IMR-90 (cell line): ENCODE measurements at regions not wholly inside any gene's neighbourhood (a gene's known extent, or its start where the extent isn't known, plus 50 kb on each side); places are given as distances from the start of the nearest gene placed in this dataset.

Experiments used
- ATAC-seq: fragments of 200-7000 bp; cut with Tn5 transposase; 2 replicates; pipeline ENCODE4 v1.9.1; 2020; ENCODE audit warnings: low read depth, mild to moderate bottlenecking, moderate library complexity
- BruUV-seq: library from RNA; stranded (reverse); fragments of 400-500 nt; replicated peaks from 2 replicates; lab custom pipeline; 2021; lab: Mats Ljungman, UMichigan
- CTCF ChIA-PET: fragments of 300-600 bp; formaldehyde crosslinking; extraction: SDS; loops from one replicate; lab custom pipeline; 2021; ENCODE audit warnings: antibody characterized with exemption; lab: Yijun Ruan, JAX
- POLR2A ChIA-PET: fragments of 300-600 bp; sonication (Branson Sonifier 250); formaldehyde crosslinking; loops from one replicate; lab custom pipeline; 2022; ENCODE audit warnings: antibody characterized with exemption; ENCODE audit not compliant: unreplicated experiment; lab: Charles Lee
- DNase-seq: peaks from one replicate; pipeline ENCODE4 v3.0.0; 2013
- H2AFZ ChIP-seq: replicated peaks from 2 replicates; pipeline ENCODE3; 2013; ENCODE audit warnings: low read length, mild to moderate bottlenecking; ENCODE audit not compliant: poor library complexity
- H2AK5ac ChIP-seq: 2 replicates; pipeline ENCODE4 v1.6.1; 2013; ENCODE audit warnings: low read depth, low read length, inconsistent platforms
- H2AK9ac ChIP-seq: replicated peaks from 2 replicates; pipeline ENCODE3; 2013; ENCODE audit warnings: mild to moderate bottlenecking, low read depth, low read length, moderate library complexity; ENCODE audit not compliant: poor library complexity
- H2BK120ac ChIP-seq: 2 replicates; pipeline ENCODE4 v1.6.1; 2013; ENCODE audit warnings: low read depth, low read length, inconsistent platforms
- H2BK15ac ChIP-seq: 3 replicates; pipeline ENCODE4 v1.6.1; 2013; ENCODE audit warnings: low read depth, low read length, inconsistent platforms
- H2BK20ac ChIP-seq: 2 replicates; pipeline ENCODE4 v1.6.1; 2013; ENCODE audit warnings: low read depth, mild to moderate bottlenecking, inconsistent platforms, low read length, moderate library complexity
- H2BK5ac ChIP-seq: 2 replicates; pipeline ENCODE4 v1.6.1; 2013; ENCODE audit warnings: mild to moderate bottlenecking, low read depth, low read length, inconsistent platforms; ENCODE audit not compliant: poor library complexity, severe bottlenecking
- H3K14ac ChIP-seq: replicated peaks from 2 replicates; pipeline ENCODE4 v1.6.1; 2013; ENCODE audit warnings: low read depth, low read length, inconsistent platforms
- H3K18ac ChIP-seq: 2 replicates; pipeline ENCODE4 v1.6.1; 2013; ENCODE audit warnings: low read depth, low read length, control low read depth
- H3K23ac ChIP-seq: 2 replicates; pipeline ENCODE4 v1.6.1; 2013; ENCODE audit warnings: low read depth, low read length, inconsistent platforms
- H3K27ac ChIP-seq: 2 replicates; pipeline ENCODE4 v1.5.1; 2013; ENCODE audit warnings: mild to moderate bottlenecking, control low read depth, low read length; ENCODE audit not compliant: insufficient read depth
- H3K27me3 ChIP-seq: 2 replicates; pipeline ENCODE4 v1.6.1; 2013; ENCODE audit warnings: low read length; ENCODE audit not compliant: control insufficient read depth, insufficient read depth
- H3K36me3 ChIP-seq: 2 replicates; pipeline ENCODE4 v1.6.1; 2013; ENCODE audit warnings: low read length, mixed read lengths; ENCODE audit not compliant: control insufficient read depth, insufficient read depth
- H3K4ac ChIP-seq: 2 replicates; pipeline ENCODE4 v1.6.1; 2013; ENCODE audit warnings: low read depth, low read length, inconsistent platforms
- H3K4me1 ChIP-seq: 2 replicates; pipeline ENCODE4 v1.6.1; 2013; ENCODE audit warnings: low read length, mixed read lengths; ENCODE audit not compliant: control insufficient read depth, insufficient read depth
- H3K4me2 ChIP-seq: 2 replicates; pipeline ENCODE4 v1.6.1; 2013; ENCODE audit warnings: low read depth, mild to moderate bottlenecking, control low read depth, low read length, moderate library complexity
- H3K4me3 ChIP-seq: 2 replicates; pipeline ENCODE4 v1.5.1; 2013; ENCODE audit warnings: low read depth, mild to moderate bottlenecking, control low read depth, low read length, moderate library complexity; ENCODE audit not compliant: insufficient read depth
- H3K56ac ChIP-seq: 2 replicates; pipeline ENCODE4 v1.6.1; 2013; ENCODE audit warnings: low read length, inconsistent platforms; ENCODE audit not compliant: insufficient read depth; ENCODE audit errors: extremely low read depth
- H3K79me1 ChIP-seq, 2 experiments: 2 replicates each; pipeline ENCODE4 v1.6.1; 2013; ENCODE audit warnings: low read length in 2 of 2, inconsistent platforms in 1 of 2, low read depth in 1 of 2
- H3K9ac ChIP-seq: 2 replicates; pipeline ENCODE4 v1.6.1; 2013; ENCODE audit warnings: low read depth, low read length, control low read depth
- H3K9me1 ChIP-seq: 2 replicates; pipeline ENCODE4 v1.6.1; 2013; ENCODE audit warnings: low read length, inconsistent platforms; ENCODE audit not compliant: insufficient read depth
- H3K9me3 ChIP-seq: 2 replicates; pipeline ENCODE4 v1.6.1; 2013; ENCODE audit warnings: low read length; ENCODE audit not compliant: control insufficient read depth, insufficient read depth
- H4K20me1 ChIP-seq: 2 replicates; pipeline ENCODE4 v1.6.1; 2013; ENCODE audit warnings: low read length, inconsistent platforms; ENCODE audit not compliant: insufficient read depth
- H4K5ac ChIP-seq: 2 replicates; pipeline ENCODE4 v1.6.1; 2013; ENCODE audit warnings: mild to moderate bottlenecking, low read depth, low read length, control low read depth
- H4K8ac ChIP-seq, 2 experiments: 2 replicates each; pipeline ENCODE4 v1.6.1; 2013; ENCODE audit warnings: low read depth in 2 of 2, low read length in 2 of 2, control low read depth in 1 of 2, inconsistent platforms in 1 of 2
- H4K91ac ChIP-seq: 2 replicates; pipeline ENCODE4 v1.6.1; 2013; ENCODE audit warnings: low read depth, low read length, inconsistent platforms; ENCODE audit not compliant: insufficient read depth
- BHLHE40 ChIP-seq: fragments of 150-350 bp; IDR thresholded peaks from 2 replicates; pipeline ENCODE4 v1.6.1; 2016; ENCODE audit warnings: mild to moderate bottlenecking, low read depth, low read length
- CEBPB ChIP-seq: IDR thresholded peaks from 2 replicates; pipeline ENCODE4 v1.6.1; 2012; ENCODE audit warnings: low read depth, low read length, improper control_type of control experiment
- CHD1 ChIP-seq: IDR thresholded peaks from 2 replicates; pipeline ENCODE4 v1.6.1; 2012; ENCODE audit warnings: low read depth, low read length, improper control_type of control experiment
- CTCF ChIP-seq: conservative IDR thresholded peaks from 2 replicates; pipeline ENCODE4 v1.5.1; 2012; ENCODE audit warnings: mild to moderate bottlenecking, low read depth, low read length, improper control_type of control experiment
- FOS ChIP-seq: fragments of 150-350 bp; IDR thresholded peaks from 2 replicates; pipeline ENCODE4 v1.6.1; 2016; ENCODE audit warnings: low read depth, low read length
- MAFK ChIP-seq: IDR thresholded peaks from 2 replicates; pipeline ENCODE4 v1.6.1; 2012; ENCODE audit warnings: low read depth, low read length, improper control_type of control experiment
- MXI1 ChIP-seq: IDR thresholded peaks from 2 replicates; pipeline ENCODE4 v1.6.1; 2012; ENCODE audit warnings: low read depth, mild to moderate bottlenecking, low read length, moderate library complexity, borderline replicate concordance
- POLR2A ChIP-seq: IDR thresholded peaks from 2 replicates; pipeline ENCODE4 v1.6.1; 2012; ENCODE audit warnings: mild to moderate bottlenecking, low read depth, low read length
- RAD21 ChIP-seq: IDR thresholded peaks from 2 replicates; pipeline ENCODE4 v1.6.1; 2012; ENCODE audit warnings: low read length, improper control_type of control experiment
- RCOR1 ChIP-seq: IDR thresholded peaks from 2 replicates; pipeline ENCODE4 v1.6.1; 2012; ENCODE audit warnings: mild to moderate bottlenecking, low read length, improper control_type of control experiment; ENCODE audit not compliant: insufficient replicate concordance
- RFX5 ChIP-seq: IDR thresholded peaks from 2 replicates; pipeline ENCODE4 v1.8.0; 2012; ENCODE audit warnings: low read depth, mild to moderate bottlenecking, low read length, moderate library complexity
- SMC3 ChIP-seq: fragments of 150-350 bp; IDR thresholded peaks from 2 replicates; pipeline ENCODE4 v1.6.1; 2016; ENCODE audit warnings: low read depth, mild to moderate bottlenecking, antibody characterized with exemption, low read length, moderate library complexity
- WGBS, 2 experiments: methylation state at CpG; one replicate each; pipeline versions ENCODE4 v1.1.5 to v1.1.7; 2013; ENCODE audit warnings: missing lambda C conversion rate in 2 of 2; ENCODE audit not compliant: insufficient read length in 1 of 2; ENCODE audit errors: extremely low coverage in 2 of 2; 5-methylcytosine and 5-hydroxymethylcytosine counted together
- dilution Hi-C: fragments of 300-500 bp; cut with HindIII; formaldehyde crosslinking; loops from one replicate; pipeline ENCODE4 v1.14.3; 2018; ENCODE audit warnings: low sequenced_read_pairs; ENCODE audit not compliant: unreplicated experiment
- in situ Hi-C: fragments of 300-500 bp; cut with MboI; formaldehyde crosslinking; loops from 3 replicates; pipeline ENCODE4 v1.14.3; 2019; ENCODE audit warnings: low sequenced_read_pairs, inconsistent platforms, mixed read lengths
- intact Hi-C: fragments of 100-400 bp; cut with micrococcal nuclease; formaldehyde crosslinking; loops from 2 replicates; pipeline ENCODE4 v1.10.0; 2022
- TF ChIP-seq, protein P1 (sequence below): fragments of 150-350 bp; IDR thresholded peaks from 2 replicates; pipeline ENCODE4 v1.6.1; 2016; ENCODE audit warnings: low read depth, mild to moderate bottlenecking, low read length, moderate library complexity, borderline replicate concordance
- TF ChIP-seq, protein P2 (sequence below): fragments of 150-350 bp; IDR thresholded peaks from 2 replicates; pipeline ENCODE4 v1.6.1; 2017; ENCODE audit warnings: mild to moderate bottlenecking, antibody characterized with exemption, low read length, low read depth

DNA sequence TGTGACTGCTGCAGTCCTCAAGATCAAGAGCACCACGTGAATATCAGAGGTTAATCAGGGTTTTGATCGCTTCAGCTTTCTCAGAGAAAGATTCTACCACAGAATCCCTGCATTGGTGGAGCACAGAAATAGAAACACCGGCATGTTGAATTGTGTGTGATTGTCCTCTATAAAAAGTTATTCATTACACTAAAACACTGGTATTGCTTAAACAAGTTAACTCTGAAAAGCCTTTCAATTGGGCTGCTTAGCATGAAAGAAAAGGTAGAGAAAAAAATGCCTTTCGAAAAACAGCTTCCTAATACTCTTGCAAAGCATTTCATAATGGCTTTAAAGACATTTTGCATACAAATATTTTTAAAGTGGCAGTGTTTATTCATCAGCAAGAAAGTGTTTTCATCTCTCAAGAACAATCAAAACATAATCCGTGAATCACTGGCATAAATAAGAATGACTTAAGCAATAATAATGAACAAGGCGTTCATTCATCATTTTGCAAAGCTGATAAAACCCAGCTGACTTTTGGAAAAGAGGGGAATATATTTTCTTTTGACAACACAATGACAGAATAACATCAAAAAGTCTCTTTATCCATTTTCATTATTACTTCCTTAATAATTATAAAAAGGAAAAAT lies 61.1 kb downstream of the HELT start:
- H3K18ac ChIP-seq: no peak overlapping the region
- H2AK9ac ChIP-seq: no peak overlapping the region
- H2AFZ ChIP-seq: no peak overlapping the region
- no peak overlapping the region for H2AK5ac ChIP-seq
- H2BK15ac ChIP-seq: no peak overlapping the region
- no peak overlapping the region for H2BK5ac ChIP-seq
- peaks cover 16% of the 10 kb centered on the region for H3K27me3 ChIP-seq
- H3K27ac ChIP-seq: no peak overlapping the region
- H2BK120ac ChIP-seq: no peak overlapping the region
- H3K9me3 ChIP-seq: no peaks in the 10 kb centered on the region
- H4K5ac ChIP-seq: no peak overlapping the region
- no peaks in the 10 kb centered on the region for H3K4me1 ChIP-seq
- no peak overlapping the region for H3K4ac ChIP-seq
- BruUV-seq: no TSS peak
- DNase-seq (no peak), ATAC-seq (no peak)
- H3K36me3 ChIP-seq: no peaks in the 10 kb centered on the region
- H3K4me2 ChIP-seq: no peak overlapping the region
- H3K4me3 ChIP-seq: no peak overlapping the region
- H2BK20ac ChIP-seq: no peak overlapping the region
- WGBS, 2 experiments: no CpG with 5 or more reads among the region's 6 CpGs
- in situ Hi-C loops: no loop called here
- intact Hi-C loops: no loop called here
- H4K8ac ChIP-seq: no peak overlapping the region
- no peaks in the 10 kb centered on the region for H3K9me1 ChIP-seq
- TF ChIP-seq RFX5: no peak
- TF ChIP-seq, protein P1, sequence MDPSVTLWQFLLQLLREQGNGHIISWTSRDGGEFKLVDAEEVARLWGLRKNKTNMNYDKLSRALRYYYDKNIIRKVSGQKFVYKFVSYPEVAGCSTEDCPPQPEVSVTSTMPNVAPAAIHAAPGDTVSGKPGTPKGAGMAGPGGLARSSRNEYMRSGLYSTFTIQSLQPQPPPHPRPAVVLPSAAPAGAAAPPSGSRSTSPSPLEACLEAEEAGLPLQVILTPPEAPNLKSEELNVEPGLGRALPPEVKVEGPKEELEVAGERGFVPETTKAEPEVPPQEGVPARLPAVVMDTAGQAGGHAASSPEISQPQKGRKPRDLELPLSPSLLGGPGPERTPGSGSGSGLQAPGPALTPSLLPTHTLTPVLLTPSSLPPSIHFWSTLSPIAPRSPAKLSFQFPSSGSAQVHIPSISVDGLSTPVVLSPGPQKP: no peak
- TF ChIP-seq SMC3: no peak
- TF ChIP-seq CEBPB: no peak
- TF ChIP-seq RAD21: no peak
- no peak for TF ChIP-seq MXI1
- TF ChIP-seq BHLHE40: no peak
- TF ChIP-seq CTCF: no peak
- TF ChIP-seq MAFK: no peak
- TF ChIP-seq POLR2A: no peak
- TF ChIP-seq RCOR1: no peak
- TF ChIP-seq, protein P2, sequence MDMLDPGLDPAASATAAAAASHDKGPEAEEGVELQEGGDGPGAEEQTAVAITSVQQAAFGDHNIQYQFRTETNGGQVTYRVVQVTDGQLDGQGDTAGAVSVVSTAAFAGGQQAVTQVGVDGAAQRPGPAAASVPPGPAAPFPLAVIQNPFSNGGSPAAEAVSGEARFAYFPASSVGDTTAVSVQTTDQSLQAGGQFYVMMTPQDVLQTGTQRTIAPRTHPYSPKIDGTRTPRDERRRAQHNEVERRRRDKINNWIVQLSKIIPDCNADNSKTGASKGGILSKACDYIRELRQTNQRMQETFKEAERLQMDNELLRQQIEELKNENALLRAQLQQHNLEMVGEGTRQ: no peak
- no peak for TF ChIP-seq CHD1
- no peak for TF ChIP-seq FOS
- ChIA-PET CTCF (interaction anchor here (0.6 kb wide), 1 partner anchor 583 kb away, joined by 3 read pairs; no protein-coding TSS in a partner anchor), POLR2A (no interaction called here)
- H3K79me1 ChIP-seq: no peaks in the 10 kb centered on the region
- H4K91ac ChIP-seq: no peak overlapping the region
- H4K20me1 ChIP-seq: no peaks in the 10 kb centered on the region
- no peak overlapping the region for H3K14ac ChIP-seq
- dilution Hi-C loops: no loop called here
- no peak overlapping the region for H3K23ac ChIP-seq
- no peak overlapping the region for H3K56ac ChIP-seq
- H3K9ac ChIP-seq: no peak overlapping the region
